ENCODE measurements at regions not wholly inside any gene's neighbourhood (a gene's known extent, or its start where the extent isn't known, plus 50 kb on each side); places are given as distances from the start of the nearest gene placed in this dataset.

DNA sequence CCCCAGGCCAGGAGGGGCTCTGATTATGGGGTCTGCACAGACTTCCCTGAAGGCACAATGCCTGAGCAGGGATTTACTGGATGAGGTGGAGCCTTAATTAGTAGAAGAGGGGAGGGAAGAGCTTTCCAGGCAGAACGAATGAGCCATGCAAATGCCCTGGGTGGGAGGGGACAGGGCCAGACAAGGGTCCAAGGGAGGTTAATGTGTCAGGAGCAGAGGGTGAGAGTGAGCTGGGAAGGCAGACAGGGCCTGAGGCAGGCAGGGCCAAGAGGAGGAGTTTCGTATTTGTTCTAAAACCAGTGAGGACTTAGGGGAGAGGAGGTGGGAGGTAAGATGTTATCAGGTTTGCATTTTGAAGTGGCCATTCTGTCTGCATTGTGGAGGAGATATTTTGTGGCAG, 65.3 kb downstream of the NPY start:
- DNase-seq (ENCODE audit: low read depth, low spot score) (no peak), FAIRE-seq (no peak), ATAC-seq (no peak)
- no peak overlapping the region for H3K4me3 ChIP-seq
- H3K4me1 ChIP-seq (ENCODE audit: control insufficient read depth, insufficient read depth, low read length): no peaks in the 10 kb centered on the region
- H3K27ac ChIP-seq (ENCODE audit: control insufficient read depth, insufficient read depth): no peak overlapping the region
- SMC1A ChIA-PET (ENCODE audit: uncharacterized antibody, unreplicated experiment): no interaction called here
- H2AFZ ChIP-seq (ENCODE audit: control insufficient read depth, low read depth, low read length): no peak overlapping the region
- H3K79me2 ChIP-seq (ENCODE audit: control insufficient read depth, insufficient read depth, low read length): no peaks in the 10 kb centered on the region
- no TSS peak for BruUV-seq (replicated peaks)
- H3K9ac ChIP-seq (ENCODE audit: control insufficient read depth, insufficient read depth, low read length): no peak overlapping the region
- H3K9me3 ChIP-seq (replicated peaks; ENCODE audit: control insufficient read depth, insufficient read depth, low read length): peaks cover 9% of the 10 kb centered on the region
- no peak overlapping the region for H3K4me2 ChIP-seq (ENCODE audit: control insufficient read depth, insufficient read depth)
- RAD21 ChIA-PET (ENCODE audit: unreplicated experiment): no interaction called here
- H3K36me3 ChIP-seq (ENCODE audit: control insufficient read depth in 2 of 2, insufficient read depth in 2 of 2, low read length in 1 of 2): no peaks in the 10 kb centered on the region
- 50% methylated on average over 2 of the region's 2 CpGs for WGBS (ENCODE audit: insufficient coverage, insufficient replicate concordance, low lambda C conversion rate, missing lambda C conversion rate)
- no peaks in the 10 kb centered on the region for H4K20me1 ChIP-seq (ENCODE audit: control insufficient read depth, insufficient read depth)
- CTCF ChIA-PET: no interaction called here
- no peaks in the 10 kb centered on the region for H3K27me3 ChIP-seq (replicated peaks in 1 of 2; ENCODE audit: control insufficient read depth in 2 of 2, insufficient read depth in 2 of 2, low read length in 1 of 2)
- in situ Hi-C loops (cut with MboI): no loop called here
- POLR2A ChIA-PET: no interaction called here
- TF ChIP-seq NFYB (IDR thresholded peaks at IDR 0.05; ENCODE audit: insufficient read depth, low read depth, low read length) (no peak), SP1 (IDR thresholded peaks at IDR 0.05; ENCODE audit: low read depth, low read length) (no peak), RELB (IDR thresholded peaks at IDR 0.05; ENCODE audit: low read depth) (no peak), NR2C2 (IDR thresholded peaks at IDR 0.05; ENCODE audit: borderline replicate concordance, control insufficient read depth, insufficient read length, low read depth) (no peak), ASH2L (IDR thresholded peaks at IDR 0.05; ENCODE audit: borderline replicate concordance, low read depth) (no peak), PML (IDR thresholded peaks at IDR 0.05; ENCODE audit: low read length) (no peak)
- intact Hi-C loops (cut with micrococcal nuclease; ENCODE audit: unreplicated experiment): no loop called here

DNA sequence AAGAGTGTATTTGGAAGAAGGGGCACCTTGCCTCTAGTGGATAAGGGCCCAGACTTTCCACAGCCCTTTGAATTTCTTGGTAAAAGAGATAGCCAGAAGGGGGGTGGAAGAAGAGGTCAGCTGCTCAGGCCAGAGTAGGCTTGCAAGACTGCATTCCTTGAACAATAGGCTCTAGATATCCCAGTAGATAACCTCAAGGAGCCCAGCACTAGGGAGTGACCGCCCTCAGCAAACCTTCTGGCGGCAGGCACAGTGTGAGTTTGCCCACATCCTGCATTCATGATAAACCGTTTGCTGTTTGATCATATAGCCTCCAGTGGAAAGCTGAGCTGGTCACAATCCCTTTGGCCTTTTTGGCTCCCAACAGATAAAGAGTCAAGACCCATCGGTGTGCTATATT, 70.5 kb downstream of the NPY start:
- BruUV-seq (replicated peaks): no TSS peak
- Histone ChIP-seq H3K4me1 (ENCODE audit: control insufficient read depth, insufficient read depth, low read length) (no peaks in the 10 kb centered on the region), H3K36me3 (ENCODE audit: control insufficient read depth in 2 of 2, insufficient read depth in 2 of 2, low read length in 1 of 2) (no peaks in the 10 kb centered on the region), H2AFZ (ENCODE audit: control insufficient read depth, low read depth, low read length) (no peak overlapping the region), H3K4me3 (no peak overlapping the region), H4K20me1 (ENCODE audit: control insufficient read depth, insufficient read depth) (no peaks in the 10 kb centered on the region), H3K79me2 (ENCODE audit: control insufficient read depth, insufficient read depth, low read length) (no peaks in the 10 kb centered on the region), H3K27ac (ENCODE audit: control insufficient read depth, insufficient read depth) (no peak overlapping the region), H3K9ac (ENCODE audit: control insufficient read depth, insufficient read depth, low read length) (no peak overlapping the region), H3K4me2 (ENCODE audit: control insufficient read depth, insufficient read depth) (no peak overlapping the region), H3K27me3 (replicated peaks in 1 of 2; ENCODE audit: control insufficient read depth in 2 of 2, insufficient read depth in 2 of 2, low read length in 1 of 2) (no peaks in the 10 kb centered on the region), H3K9me3 (replicated peaks; ENCODE audit: control insufficient read depth, insufficient read depth, low read length) (peaks cover 9% of the 10 kb centered on the region)
- ATAC-seq: no peak
- RAD21 ChIA-PET (ENCODE audit: unreplicated experiment): no interaction called here
- CTCF ChIA-PET: no interaction called here
- DNase-seq (ENCODE audit: low read depth, low spot score): no peak
- no peak for TF ChIP-seq IRF4 (IDR thresholded peaks at IDR 0.05; ENCODE audit: low read depth, low read length)
- POLR2A ChIA-PET: no interaction called here
- in situ Hi-C loops (cut with MboI): no loop called here
- FAIRE-seq: no peak
- SMC1A ChIA-PET (ENCODE audit: uncharacterized antibody, unreplicated experiment): no interaction called here
- intact Hi-C loops (cut with micrococcal nuclease; ENCODE audit: unreplicated experiment): no loop called here
- WGBS (ENCODE audit: insufficient coverage, insufficient replicate concordance, low lambda C conversion rate, missing lambda C conversion rate): 87% methylated on average over 4 of the region's 4 CpGs

Measured in GM12878 (cell line).